GM18519 (cell line): ENCODE measurements at regions not wholly inside any gene's neighbourhood (a gene's known extent, or its start where the extent isn't known, plus 50 kb on each side); places are given as distances from the start of the nearest gene placed in this dataset.
"Not testable (repeated sequence)": the region's sequence is repeated elsewhere in the genome, so short reads cannot be mapped to it uniquely, and the experiment has no call there.

ENCODE experiments used
- ATAC-seq: cut with Tn5 transposase; IDR thresholded peaks from one replicate; pipeline ENCODE4 v1.9.1; 2021; ENCODE audit warnings: mild to moderate bottlenecking, moderate library complexity; ENCODE audit not compliant: unreplicated experiment, low FRiP score

DNA sequence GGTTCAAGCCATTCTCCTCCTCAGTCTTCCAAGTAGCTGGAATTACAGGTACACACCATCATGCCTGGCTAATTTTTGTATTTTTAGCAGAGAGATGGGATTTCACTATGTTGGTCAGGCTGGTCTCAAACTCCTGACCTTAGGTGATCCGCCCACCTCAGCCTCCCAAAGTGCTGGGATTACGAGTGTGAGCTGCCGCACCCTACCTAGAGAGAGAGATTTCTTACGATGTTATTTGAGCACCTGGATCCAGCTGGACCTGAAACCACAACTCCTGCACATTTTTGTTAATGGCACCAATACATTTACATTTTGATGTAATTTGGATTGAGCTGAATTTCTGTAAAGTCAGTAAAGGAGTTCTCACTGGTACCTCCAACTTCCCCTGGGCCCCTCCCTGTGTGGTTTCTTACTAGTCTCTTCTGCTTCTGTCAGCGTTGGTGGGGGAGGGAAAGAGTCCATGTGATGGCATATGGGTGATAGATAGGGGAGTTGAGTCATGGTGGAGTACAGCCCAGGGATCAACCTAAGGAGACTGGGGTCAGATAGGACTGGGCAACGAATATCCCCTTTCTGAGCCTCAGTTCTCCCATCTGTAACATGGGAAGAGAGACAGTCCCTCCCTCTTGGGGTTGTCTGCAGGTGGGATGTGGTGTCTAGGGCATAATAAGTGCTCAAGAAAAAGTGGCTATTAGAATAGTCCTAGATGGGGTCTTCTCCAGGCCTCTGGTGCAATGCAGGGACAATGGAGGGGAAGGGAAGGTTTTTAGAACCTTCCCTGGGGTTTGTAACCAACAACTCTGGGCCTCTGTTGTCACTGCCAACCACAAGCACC, 83.3 kb upstream of the MED13L start:
- no peak for ATAC-seq

DNA sequence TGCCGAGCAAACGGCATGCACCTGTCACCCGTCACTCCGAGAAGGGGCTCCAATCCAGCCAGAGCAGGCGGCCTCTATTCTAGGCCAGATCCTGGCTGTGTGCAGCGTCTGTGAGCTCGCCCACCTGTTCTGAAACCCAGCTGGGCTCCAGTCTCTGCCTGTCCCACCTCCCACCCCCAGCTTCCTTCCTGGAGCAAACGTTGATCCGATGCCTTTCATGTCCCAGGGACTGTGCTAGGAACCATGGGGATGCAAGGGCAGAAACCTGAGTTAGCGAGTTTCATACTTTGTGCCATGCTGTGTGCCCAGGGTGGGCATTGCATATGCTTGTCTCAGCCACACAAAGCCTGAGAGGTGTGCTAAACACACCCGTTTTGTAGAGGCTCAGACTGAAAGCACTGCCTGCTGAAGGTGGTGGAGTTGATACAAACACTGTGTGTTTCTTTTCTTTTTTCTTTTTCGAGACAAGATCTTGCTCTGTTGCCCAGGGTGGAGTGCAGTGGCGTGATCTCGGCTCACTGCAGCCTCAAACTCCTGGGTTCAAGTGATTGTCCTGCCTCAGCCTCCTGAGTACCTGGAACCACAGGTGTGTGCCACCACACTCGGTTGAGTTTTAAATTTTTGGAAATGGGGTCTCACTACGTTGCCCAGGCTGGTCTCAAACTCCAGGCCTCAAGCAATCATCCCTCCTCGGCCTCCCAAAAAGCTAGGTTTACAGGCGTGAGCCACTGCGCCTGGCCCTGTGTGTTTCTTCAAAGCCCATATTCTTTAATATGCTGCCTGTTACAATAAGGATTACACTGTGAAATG, 84.1 kb upstream of the MED13L start:
- ATAC-seq = no peak

DNA sequence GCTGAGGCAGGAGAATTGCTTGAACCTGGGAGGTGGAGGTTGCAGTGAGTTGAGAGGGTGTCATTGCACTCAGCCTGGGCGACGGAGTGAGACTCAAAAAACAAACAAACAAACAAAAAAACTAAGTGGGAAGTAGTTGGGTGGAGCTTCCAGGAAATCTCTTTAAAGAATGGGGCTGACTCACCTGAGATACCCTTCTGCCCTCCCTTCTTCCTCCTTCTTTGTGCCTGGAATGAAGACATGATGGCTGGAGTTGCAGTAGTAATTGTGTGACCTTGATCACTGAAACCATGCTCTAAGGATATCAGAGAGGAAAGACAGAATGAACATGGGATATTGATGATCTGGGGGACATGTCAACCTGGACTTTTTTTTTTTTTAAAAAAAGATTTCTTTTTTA, 87.6 kb upstream of the MED13L start:
- ATAC-seq = no peak

DNA sequence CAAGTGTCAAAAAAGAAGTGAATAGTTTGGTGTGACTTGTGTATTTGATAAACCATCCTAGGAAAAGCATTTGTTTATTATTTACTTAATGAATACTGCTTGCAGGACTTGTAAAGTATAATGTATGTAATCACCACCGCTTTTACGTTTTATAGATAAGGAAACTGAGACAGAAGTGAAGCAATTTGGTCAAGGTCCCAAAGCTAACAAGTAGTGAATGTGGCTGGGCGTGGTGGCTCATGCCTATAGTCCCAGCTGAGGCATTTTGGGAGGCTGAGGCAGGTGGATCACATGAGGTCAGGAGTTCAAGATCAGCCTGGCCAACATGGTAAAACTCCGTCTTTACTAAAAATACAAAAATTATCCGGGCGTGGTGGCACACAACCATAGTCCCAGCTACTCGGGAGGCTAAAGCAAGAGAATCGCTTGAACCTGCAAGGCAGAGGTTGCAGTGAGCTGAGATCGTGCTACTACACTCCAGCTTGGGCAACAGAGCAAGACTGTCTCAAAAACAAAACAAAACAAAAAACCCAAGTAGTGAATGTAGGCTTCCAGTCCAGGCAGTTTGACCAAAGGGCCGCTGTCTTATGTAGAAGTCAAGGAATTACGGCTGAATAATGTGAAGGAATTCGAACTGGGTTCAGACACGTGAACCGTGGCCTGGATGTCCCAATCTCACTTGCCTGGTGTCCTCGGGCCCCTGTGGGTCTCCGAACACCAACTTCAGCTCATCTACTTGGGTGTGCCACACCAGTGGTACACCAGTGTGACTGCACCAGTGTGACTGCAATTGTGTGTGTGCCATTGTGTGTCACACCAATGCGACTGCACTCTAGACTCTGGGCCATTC, 88.3 kb upstream of the MED13L start:
- ATAC-seq = no peak

DNA sequence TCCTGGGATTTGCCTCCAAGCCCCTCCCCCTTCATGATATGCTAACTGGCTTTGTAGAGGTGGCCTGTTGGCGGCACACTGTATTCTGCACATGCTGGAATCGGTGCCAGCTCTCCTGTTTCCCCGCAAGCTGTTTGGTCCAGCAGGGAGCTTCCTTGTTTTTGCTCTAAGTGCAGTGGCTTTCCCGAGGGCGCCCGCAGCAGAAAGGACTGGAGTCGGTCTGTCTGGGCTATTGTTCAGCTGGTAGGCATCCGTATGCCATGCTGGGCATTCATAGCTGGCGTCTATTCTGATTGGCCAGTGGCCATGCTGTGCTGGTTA, 88.9 kb upstream of the MED13L start:
- no peak for ATAC-seq

DNA sequence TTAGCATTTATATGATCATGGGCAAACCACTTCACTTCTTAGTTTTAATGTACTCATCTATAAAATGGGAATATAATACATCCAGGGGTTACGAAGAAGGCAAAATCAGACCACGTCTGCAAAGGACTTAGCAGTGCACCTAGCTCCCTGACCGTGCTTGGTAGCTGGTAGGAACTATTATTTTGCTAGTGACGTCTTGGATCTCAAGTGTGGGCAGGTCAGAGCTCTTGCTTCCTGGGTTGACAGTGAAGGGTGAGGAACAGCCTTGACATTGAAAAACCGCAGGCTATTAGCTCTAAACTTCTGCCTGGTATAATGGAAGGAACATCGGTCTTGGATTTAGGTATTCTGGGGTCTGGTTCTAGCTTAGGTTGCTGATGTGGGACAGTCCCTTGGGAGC, 89.3 kb upstream of the MED13L start:
- ATAC-seq = no peak

DNA sequence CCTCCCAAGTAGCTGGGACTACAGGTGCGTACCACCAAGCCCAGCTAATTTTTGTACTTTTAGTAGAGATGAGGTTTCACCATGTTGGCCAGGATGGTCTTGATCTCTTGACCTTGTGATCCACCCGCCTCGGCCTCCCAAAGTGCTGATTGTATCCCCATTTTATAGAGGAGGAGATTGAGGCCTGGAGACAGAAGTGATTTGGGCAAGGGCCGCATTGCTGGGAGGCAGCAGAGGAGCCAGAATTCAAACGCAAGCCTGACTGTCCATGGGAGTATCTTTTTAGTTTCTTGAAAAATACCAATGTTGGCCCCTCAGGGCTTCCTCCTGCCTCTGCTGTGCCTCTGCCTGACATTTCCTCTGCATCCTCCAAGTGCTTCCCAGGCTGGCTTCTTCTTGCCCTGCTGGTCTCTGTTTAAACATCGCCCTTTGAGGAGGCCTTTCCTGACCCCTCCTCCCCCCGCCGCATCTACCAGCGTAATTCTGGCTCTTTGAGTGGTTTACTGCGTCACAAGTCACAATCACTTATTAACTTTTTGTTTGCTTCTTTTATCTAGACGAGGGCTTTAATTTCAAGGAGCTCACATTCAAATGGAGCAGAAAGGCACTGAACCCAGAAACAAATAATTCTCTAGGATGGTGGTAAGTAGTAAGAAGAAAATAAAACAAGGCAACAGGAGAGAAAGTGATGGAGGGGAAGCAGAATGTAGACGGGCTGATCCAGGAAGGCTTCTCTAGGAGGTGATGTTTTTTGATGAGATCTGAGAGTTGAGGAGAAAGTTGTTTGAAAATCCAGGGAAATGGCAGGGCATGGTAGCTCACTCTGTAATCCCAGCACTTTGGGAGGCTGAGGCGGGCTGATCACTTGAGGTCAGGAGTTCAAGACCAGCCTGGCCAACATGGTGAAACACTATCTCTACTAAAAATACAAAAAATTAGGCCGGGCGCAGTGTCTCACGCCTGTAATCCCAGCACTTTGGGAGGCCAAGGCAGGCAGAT, 91.0 kb upstream of the MED13L start:
- no peak for ATAC-seq

DNA sequence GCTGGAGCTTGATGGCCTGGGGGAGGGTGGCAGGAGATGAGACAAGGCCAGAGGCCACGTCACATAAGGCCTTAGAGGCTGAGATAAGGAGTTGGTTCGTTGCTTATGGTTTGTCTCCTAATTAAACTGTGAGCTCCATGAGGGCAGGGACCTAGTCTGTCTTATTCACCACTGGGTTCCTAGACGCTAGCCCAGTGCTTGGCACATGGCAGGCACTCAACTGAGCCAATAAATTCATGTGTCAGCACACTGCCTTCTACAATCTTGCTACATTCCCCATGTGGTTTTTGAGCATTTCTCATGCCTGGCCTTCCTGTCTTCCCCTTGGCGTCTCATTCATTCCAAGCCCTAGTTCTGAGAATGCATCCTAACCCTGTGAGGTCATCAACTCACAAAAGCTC, 92.5 kb upstream of the MED13L start:
- no peak for ATAC-seq

DNA sequence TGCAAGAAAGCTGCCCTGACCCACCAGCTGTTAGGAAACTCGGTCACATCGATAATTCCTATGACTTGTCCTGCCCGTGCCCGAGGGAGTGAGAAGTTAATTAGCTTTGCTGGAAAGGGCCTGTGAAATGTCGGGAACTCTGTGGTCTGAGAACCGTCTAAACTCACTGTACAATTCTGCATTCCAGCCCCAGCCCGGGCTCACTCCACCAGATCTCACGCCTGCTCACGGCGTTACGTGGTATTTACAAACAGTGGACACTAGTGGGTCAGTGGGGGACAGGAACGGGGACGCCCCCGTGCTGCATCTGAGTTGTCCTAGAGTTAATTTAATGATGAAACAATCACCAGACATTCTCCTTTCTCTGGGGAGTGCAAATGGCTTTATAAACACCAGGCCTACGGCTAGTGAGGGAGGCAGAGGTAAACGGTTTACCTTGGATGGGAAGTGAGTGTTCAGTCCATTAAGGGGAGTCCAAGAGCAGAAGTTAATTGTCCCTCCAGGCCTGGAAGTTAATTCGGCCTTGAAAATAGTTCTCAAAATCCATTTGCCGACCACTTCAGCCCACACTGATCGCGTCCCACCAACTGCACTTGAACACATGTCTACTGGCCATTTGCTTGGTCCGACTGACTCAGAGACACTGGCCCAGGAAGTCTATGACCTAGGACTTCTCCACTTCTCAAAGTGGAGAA, 93.5 kb upstream of the MED13L start:
- no peak for ATAC-seq

DNA sequence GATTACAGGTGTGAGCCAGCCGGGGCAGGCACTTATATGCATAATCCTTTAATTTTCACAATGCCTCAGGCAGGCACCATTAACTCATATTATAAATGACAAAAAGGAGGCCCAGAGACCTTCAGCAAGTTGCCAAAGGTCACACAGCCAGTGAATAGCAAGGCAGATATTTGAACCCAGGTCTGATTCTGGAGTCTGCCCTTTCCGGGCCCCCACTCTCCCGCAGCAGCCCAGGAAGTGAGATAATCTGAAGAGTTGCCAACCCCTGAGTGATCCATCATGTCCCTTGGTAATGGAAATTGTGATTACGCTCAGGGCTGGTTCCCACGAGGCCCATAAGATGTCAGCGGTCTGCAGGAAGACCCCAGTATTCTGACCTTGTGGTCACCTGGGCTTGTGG, 95.3 kb upstream of the MED13L start:
- no peak for ATAC-seq

DNA sequence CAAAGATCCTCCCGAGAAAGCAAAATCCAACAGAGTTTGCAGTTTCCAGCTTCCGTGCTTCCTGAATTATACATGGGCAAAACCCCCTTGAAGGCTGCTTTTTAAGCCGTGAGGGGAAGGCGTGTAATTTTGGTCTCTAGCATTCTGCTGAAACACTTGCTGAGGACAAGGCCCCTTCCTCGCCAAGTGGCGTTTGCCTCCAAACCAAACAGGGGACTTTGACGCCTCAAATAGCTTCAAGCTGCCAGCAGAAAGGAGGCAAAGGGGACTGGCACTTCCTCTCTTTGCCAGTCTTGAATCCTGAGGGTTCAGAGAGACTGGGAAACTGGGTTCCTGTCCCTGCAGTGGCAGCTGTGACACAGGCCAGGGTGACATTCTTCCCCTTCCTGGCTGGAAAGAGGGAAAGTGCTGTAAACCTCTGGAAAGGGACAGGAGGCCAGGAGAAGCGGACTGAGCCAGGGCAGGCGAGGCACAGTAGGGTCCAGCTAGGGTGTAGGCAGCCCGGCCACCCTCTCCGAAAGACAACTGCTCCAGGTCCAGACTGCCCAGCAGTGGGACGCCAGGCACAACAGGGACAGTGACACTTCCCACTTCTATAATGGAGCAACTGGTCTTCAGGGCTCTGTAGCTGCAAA, 96.2 kb upstream of the MED13L start:
- no peak for ATAC-seq

DNA sequence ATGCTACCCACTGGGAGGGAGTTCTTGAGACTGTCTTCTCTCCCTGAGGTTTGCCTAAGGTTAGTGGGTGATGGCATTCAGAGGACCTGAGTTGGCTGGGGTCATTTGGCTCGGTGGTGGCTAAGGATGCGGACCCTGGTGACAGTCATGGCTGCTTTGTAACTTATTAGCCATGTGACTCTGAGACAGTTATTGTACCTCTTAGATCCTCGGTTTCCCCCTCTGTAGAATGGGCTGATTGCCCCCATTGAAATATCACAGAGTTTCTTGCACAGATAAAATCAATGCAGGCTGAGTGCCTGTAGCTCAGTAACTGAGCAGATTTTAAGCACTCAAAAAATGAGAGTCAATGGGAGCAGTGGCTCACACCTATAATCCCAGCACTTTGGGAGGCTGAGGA, 96.7 kb upstream of the MED13L start:
- ATAC-seq = no peak

DNA sequence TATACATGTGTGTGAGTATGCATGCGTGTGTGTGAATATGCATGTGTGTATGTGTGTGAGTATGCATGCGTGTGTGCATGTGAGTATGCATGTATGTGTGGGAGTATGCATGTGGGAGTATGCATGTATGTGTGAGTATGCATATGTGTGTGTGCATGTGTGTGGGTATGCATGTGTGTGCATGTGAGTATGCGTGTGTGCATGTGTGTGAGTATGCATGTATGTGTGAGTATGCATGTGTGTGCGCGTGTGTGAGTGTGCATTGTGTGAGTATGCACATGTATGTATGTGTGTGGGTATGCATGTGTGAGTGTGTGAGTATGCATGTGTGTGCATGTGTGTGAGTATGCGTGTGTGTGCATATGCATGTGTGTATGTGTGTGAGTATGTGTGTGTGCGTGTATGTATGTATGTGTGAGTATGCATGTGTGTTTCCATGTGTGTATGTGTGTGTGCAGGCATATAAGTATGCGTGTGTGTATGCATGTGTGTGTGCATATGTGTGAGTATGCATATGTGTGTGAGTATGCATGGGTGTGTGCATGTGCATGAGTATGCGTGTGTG, 97.9 kb upstream of the MED13L start:
- ATAC-seq = no peak

DNA sequence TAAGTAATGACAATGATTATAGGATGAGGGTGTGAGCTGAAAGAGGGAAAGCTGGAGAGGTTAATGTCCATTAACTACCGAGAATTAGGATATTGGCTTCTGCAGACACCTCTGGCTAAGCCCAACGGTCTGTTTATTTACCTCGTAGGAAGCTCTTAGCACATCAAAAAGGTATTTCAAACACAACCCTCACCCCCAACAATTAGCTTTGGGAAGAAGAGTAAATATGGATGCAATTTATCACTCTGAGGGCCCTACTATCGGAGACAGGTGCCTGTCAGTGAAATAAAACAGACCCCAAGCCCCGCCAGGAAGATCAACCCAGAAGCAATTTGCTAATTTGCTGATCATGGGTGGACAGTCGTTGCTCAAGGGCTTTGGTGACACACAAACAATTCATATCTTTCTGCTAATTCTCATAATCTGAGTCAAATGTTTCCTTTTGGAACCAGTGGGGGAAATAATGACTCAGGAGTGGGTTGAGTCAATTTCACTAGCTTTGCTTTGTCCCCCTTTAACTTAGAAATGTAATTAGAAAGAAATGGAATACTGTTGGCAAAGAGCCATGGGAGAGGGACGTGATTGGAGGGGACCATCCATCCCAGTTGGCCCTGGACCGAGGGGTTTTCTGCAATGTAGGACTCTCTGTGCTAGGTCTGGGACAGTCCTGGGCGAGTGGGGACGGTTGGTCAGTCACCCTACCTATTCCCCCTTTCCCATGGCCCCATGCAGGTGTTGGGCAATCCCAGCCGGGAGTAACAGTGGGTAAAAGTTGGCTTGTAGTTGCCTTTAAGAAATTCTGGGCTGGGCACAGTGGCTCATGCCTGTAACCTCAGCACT, 99.1 kb upstream of the MED13L start:
- ATAC-seq = no peak

DNA sequence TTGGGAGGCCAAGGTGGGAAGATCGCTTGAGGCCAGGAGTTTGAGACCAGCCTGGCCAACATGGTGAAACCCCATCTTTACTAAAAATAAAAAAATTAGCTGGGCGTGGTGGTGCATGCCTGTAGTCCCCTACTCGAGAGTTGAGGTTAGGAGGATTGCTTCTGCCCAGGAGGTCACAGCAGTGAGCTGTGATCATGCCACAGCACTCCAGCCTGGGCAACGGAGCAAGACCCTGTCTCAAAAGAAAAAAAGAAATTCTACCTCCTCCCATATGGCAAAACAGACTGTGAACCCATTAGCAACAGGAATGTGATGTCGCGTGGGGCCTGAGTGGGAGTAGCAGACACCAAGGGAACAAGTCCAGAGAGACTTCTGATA, 99.7 kb upstream of the MED13L start:
- ATAC-seq = not testable (repeated sequence)

DNA sequence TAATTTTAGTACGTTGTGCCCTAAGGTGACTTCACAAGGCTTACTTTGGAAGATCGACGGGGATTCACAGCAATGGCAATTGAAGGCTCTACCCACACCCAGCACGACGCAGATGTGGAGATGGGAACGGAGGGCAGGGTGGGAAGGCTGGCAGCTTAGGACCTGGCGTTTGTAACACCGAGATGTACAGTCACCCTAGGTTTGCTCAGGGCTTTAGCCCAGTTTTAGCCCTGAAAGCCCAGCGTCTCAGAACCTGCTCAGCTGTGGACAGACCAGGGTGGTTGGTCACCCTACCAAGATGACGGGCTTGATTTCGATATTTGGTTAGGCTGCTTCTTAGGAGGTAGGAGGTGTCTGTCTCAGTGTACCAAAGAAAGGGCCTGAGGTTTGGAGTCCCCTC, 100.5 kb upstream of the MED13L start:
- ATAC-seq = no peak

DNA sequence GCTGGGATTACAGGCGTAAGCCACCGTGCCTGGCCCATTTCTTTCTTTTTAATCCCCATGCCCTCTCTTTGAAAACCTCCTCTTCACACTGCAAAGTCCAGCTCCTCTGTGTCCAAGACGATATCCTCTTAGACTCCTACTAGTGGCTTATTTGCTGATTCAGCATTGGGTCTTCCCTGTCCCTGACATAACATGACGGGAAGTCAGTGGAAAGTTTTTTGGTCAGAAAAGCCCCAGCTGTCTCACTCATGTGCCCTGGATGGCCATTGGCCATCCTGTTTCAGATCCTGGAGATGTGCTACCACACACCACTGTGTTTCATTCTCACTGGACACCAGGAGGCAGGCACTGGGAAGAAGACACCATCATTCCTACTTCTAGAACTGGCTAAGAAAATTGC, 102.6 kb upstream of the MED13L start:
- no peak for ATAC-seq

DNA sequence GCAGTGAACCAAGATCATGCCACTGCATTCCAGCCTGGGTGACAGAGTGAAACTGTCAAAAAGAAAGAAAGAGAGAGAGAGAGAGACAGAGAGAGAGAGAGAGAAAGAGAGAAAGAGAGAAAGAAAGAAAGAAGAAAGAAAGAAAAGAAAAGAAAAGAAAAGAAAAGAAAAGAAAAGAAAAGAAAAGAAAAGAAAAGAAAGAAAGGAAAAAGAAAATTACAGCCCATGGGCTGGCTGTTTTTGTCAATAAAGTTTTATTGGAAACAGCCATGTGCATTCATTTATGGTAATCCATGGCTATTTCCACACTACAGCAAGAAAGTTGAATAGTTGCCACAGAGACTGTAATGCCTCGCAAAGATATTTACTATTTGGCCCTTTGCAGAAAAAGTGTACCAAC, 103.2 kb upstream of the MED13L start:
- not testable (repeated sequence) for ATAC-seq
